ENCODE measurements at regions not wholly inside any gene's neighbourhood (a gene's known extent, or its start where the extent isn't known, plus 50 kb on each side); places are given as distances from the start of the nearest gene placed in this dataset.

DNA sequence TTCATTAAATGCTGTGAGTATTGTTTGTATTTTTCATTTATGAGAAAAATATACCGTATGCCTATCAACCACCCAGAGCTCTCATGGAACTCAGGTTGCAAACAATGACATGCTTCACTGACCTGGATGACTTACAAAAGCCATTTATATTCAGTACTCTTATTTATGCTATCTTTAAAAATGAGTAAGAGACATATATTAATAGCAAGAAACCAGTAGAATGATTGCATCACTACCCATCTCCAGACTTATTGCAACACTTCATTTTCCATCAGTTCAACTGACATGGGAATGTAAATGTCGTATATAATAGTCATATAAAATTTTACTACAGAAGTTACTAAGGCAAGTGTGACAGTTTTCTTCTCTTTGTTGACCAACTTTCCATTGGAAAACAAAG, 69.1 kb downstream of the OTP start:
- H3K27ac ChIP-seq (ENCODE audit: low read length), result no peak overlapping the region
- no peaks in the 10 kb centered on the region for H4K20me1 ChIP-seq (ENCODE audit: insufficient read depth, low read length)
- no peak overlapping the region for H3K9ac ChIP-seq (ENCODE audit: low read depth, low read length)
- no peaks in the 10 kb centered on the region for H3K79me2 ChIP-seq (ENCODE audit: insufficient read depth, low read length)
- H3K9me3 ChIP-seq (ENCODE audit: insufficient read depth, low read length, severe bottlenecking), result no peaks in the 10 kb centered on the region
- no peak overlapping the region for H2AFZ ChIP-seq (ENCODE audit: low read depth, low read length)
- H3K4me1 ChIP-seq (ENCODE audit: insufficient read depth, low read length), result no peaks in the 10 kb centered on the region
- ATAC-seq (ENCODE audit: insufficient read depth, low read depth) (no peak), DNase-seq (no peak)
- H3K4me3 ChIP-seq (ENCODE audit: low read depth in 1 of 2, low read length in 2 of 2), result no peak overlapping the region
- no peak overlapping the region for H3K4me2 ChIP-seq (ENCODE audit: insufficient read depth, low read length)
- no peaks in the 10 kb centered on the region for H3K36me3 ChIP-seq (ENCODE audit: insufficient read depth, low read length)
- peaks cover 16% of the 10 kb centered on the region for H3K27me3 ChIP-seq (ENCODE audit: insufficient read depth, low read length, poor library complexity)
- no peak for TF ChIP-seq EZH2 (IDR thresholded peaks at IDR 0.05; ENCODE audit: borderline replicate concordance, low read depth, low read length, severe bottlenecking)
- TF ChIP-seq, protein P1, sequence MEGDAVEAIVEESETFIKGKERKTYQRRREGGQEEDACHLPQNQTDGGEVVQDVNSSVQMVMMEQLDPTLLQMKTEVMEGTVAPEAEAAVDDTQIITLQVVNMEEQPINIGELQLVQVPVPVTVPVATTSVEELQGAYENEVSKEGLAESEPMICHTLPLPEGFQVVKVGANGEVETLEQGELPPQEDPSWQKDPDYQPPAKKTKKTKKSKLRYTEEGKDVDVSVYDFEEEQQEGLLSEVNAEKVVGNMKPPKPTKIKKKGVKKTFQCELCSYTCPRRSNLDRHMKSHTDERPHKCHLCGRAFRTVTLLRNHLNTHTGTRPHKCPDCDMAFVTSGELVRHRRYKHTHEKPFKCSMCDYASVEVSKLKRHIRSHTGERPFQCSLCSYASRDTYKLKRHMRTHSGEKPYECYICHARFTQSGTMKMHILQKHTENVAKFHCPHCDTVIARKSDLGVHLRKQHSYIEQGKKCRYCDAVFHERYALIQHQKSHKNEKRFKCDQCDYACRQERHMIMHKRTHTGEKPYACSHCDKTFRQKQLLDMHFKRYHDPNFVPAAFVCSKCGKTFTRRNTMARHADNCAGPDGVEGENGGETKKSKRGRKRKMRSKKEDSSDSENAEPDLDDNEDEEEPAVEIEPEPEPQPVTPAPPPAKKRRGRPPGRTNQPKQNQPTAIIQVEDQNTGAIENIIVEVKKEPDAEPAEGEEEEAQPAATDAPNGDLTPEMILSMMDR (IDR thresholded peaks at IDR 0.05; ENCODE audit: borderline replicate concordance, extremely low read depth, low read length, poor library complexity, severe bottlenecking), result no peak

DNA sequence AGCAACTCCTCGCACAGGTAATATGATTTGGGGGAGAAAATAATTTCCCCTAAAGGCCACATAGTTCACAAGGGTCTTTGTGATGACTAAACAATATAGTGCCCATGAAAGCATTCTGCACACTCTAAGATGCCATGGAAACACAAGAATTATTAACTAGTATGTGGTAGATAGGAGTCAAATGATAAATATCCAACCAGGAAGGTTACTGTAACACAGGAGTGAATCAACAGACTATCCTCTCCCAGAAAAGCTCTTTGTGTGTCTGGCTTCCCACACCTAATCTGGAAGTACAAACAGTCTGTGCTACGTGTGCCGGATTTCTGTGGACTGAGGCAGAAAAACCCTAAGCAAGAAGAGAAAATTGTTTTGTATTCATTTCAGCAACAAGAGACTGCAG, 70.0 kb downstream of the OTP start:
- DNase-seq, result no peak
- ATAC-seq (ENCODE audit: insufficient read depth, low read depth), result no peak
- H3K27ac ChIP-seq (ENCODE audit: low read length), result no peak overlapping the region
- no peak overlapping the region for H2AFZ ChIP-seq (ENCODE audit: low read depth, low read length)
- H3K4me2 ChIP-seq (ENCODE audit: insufficient read depth, low read length), result no peak overlapping the region
- peaks cover 20% of the 10 kb centered on the region for H3K27me3 ChIP-seq (ENCODE audit: insufficient read depth, low read length, poor library complexity)
- no peaks in the 10 kb centered on the region for H4K20me1 ChIP-seq (ENCODE audit: insufficient read depth, low read length)
- H3K4me1 ChIP-seq (ENCODE audit: insufficient read depth, low read length), result no peaks in the 10 kb centered on the region
- H3K36me3 ChIP-seq (ENCODE audit: insufficient read depth, low read length), result no peaks in the 10 kb centered on the region
- no peak overlapping the region for H3K4me3 ChIP-seq (ENCODE audit: low read depth in 1 of 2, low read length in 2 of 2)
- no peaks in the 10 kb centered on the region for H3K9me3 ChIP-seq (ENCODE audit: insufficient read depth, low read length, severe bottlenecking)
- H3K79me2 ChIP-seq (ENCODE audit: insufficient read depth, low read length), result no peaks in the 10 kb centered on the region
- H3K9ac ChIP-seq (ENCODE audit: low read depth, low read length), result no peak overlapping the region
- TF ChIP-seq, protein P1 (IDR thresholded peaks at IDR 0.05; ENCODE audit: borderline replicate concordance, extremely low read depth, low read length, poor library complexity, severe bottlenecking), result no peak
- TF ChIP-seq EZH2 (IDR thresholded peaks at IDR 0.05; ENCODE audit: borderline replicate concordance, low read depth, low read length, severe bottlenecking), result no peak

DNA sequence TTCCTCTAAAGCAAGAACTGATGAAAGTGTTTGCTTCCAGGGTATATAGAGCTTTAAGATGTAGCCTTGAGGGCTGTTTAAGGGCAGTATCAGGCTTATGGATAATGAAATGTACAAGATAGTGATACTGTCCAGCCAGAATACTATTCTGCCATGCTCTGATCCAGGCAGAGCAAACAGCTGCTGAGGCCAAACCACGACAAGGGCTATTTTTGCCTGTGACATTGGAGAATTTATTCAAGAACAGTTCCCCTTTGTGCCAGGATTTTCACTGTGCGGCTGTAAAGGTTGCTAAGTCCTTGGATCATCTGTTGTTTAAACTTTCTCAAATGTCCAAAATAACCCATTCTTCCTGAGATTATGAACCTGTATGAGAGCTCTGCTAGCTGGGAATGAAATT, 70.4 kb downstream of the OTP start:
- DNase-seq (no peak), ATAC-seq (ENCODE audit: insufficient read depth, low read depth) (no peak)
- no peaks in the 10 kb centered on the region for H3K79me2 ChIP-seq (ENCODE audit: insufficient read depth, low read length)
- no peaks in the 10 kb centered on the region for H3K36me3 ChIP-seq (ENCODE audit: insufficient read depth, low read length)
- H3K27ac ChIP-seq (ENCODE audit: low read length), result no peak overlapping the region
- no peaks in the 10 kb centered on the region for H4K20me1 ChIP-seq (ENCODE audit: insufficient read depth, low read length)
- TF ChIP-seq EZH2 (IDR thresholded peaks at IDR 0.05; ENCODE audit: borderline replicate concordance, low read depth, low read length, severe bottlenecking), result no peak
- TF ChIP-seq, protein P1 (IDR thresholded peaks at IDR 0.05; ENCODE audit: borderline replicate concordance, extremely low read depth, low read length, poor library complexity, severe bottlenecking), result no peak
- H2AFZ ChIP-seq (ENCODE audit: low read depth, low read length), result no peak overlapping the region
- no peak overlapping the region for H3K4me3 ChIP-seq (ENCODE audit: low read depth in 1 of 2, low read length in 2 of 2)
- peaks cover 17% of the 10 kb centered on the region for H3K27me3 ChIP-seq (ENCODE audit: insufficient read depth, low read length, poor library complexity)
- H3K9ac ChIP-seq (ENCODE audit: low read depth, low read length), result no peak overlapping the region
- H3K4me2 ChIP-seq (ENCODE audit: insufficient read depth, low read length), result no peak overlapping the region
- H3K9me3 ChIP-seq (ENCODE audit: insufficient read depth, low read length, severe bottlenecking), result no peaks in the 10 kb centered on the region
- H3K4me1 ChIP-seq (ENCODE audit: insufficient read depth, low read length), result no peaks in the 10 kb centered on the region

DNA sequence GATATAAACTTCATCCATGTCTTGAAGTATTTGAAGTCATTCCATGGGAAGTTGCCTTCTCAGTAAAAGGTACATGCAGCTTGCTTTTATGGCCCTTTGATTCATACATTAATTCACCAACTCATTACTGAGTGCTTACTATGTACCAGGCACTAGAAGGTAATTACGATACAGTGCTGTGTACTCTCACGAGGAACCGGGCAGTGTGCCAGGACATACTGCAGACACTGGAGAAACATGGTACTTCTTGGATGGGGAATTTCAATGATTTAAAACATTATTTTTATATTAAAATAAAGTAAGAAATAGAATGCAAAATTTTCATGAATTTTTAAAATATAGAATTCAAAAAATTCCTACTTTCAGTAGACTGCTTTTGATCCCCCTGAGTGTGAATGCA, 71.4 kb upstream of the WDR41 start:
- no peaks in the 10 kb centered on the region for H3K79me2 ChIP-seq (ENCODE audit: insufficient read depth, low read length)
- no peak for ATAC-seq (ENCODE audit: insufficient read depth, low read depth)

More for the DNA sequence above, 71.4 kb upstream of the WDR41 start:
- H3K27ac ChIP-seq (ENCODE audit: low read length), result no peak overlapping the region
- H4K20me1 ChIP-seq (ENCODE audit: insufficient read depth, low read length), result no peaks in the 10 kb centered on the region
- H3K4me3 ChIP-seq (ENCODE audit: low read depth in 1 of 2, low read length in 2 of 2), result no peak overlapping the region
- no peak overlapping the region for H3K9ac ChIP-seq (ENCODE audit: low read depth, low read length)
- no peak overlapping the region for H3K4me2 ChIP-seq (ENCODE audit: insufficient read depth, low read length)
- no peak for DNase-seq
- H3K4me1 ChIP-seq (ENCODE audit: insufficient read depth, low read length), result no peaks in the 10 kb centered on the region
- H3K27me3 ChIP-seq (ENCODE audit: insufficient read depth, low read length, poor library complexity), result peaks cover 20% of the 10 kb centered on the region
- H2AFZ ChIP-seq (ENCODE audit: low read depth, low read length), result no peak overlapping the region
- TF ChIP-seq, protein P1 (IDR thresholded peaks at IDR 0.05; ENCODE audit: borderline replicate concordance, extremely low read depth, low read length, poor library complexity, severe bottlenecking), result no peak
- TF ChIP-seq EZH2 (IDR thresholded peaks at IDR 0.05; ENCODE audit: borderline replicate concordance, low read depth, low read length, severe bottlenecking), result no peak
- no peaks in the 10 kb centered on the region for H3K9me3 ChIP-seq (ENCODE audit: insufficient read depth, low read length, severe bottlenecking)
- H3K36me3 ChIP-seq (ENCODE audit: insufficient read depth, low read length), result no peaks in the 10 kb centered on the region

All from DND-41 (cell line).